H1 (cell line): ENCODE measurements at regions not wholly inside any gene's neighbourhood (a gene's known extent, or its start where the extent isn't known, plus 50 kb on each side); places are given as distances from the start of the nearest gene placed in this dataset.

Experiments
- CTCF ChIA-PET: fragments of 300-600 bp; sonication (Branson Sonifier 250); formaldehyde crosslinking; loops from one replicate; lab custom pipeline; 2021; ENCODE audit not compliant: partially characterized antibody; lab: Charles Lee
- POLR2A ChIA-PET: fragments of 300-600 bp; sonication (Branson Sonifier 250); formaldehyde crosslinking; loops from one replicate; lab custom pipeline; 2021; ENCODE audit warnings: inconsistent platforms; ENCODE audit not compliant: partially characterized antibody; lab: Charles Lee
- DNase-seq, 2 experiments: peaks; one replicate each; pipeline versions ENCODE4 v3.0.0 to v3.0.0-alpha.2; 2010 to 2022; ENCODE audit warnings: low spot score in 2 of 2, low read depth in 1 of 2, mixed read lengths in 1 of 2
- FAIRE-seq: peaks from 2 replicates; lab custom pipeline; 2011; peaks lifted over from hg19 to GRCh38; lab: Jason Lieb, UNC
- H2AFZ ChIP-seq: 2 replicates; pipeline ENCODE4 v1.8.1; 2012; ENCODE audit warnings: low read length, inconsistent platforms
- H2AK5ac ChIP-seq: 2 replicates; pipeline ENCODE4 v1.6.1; 2013; ENCODE audit warnings: low read depth, low read length
- H2BK120ac ChIP-seq: replicated peaks from 2 replicates; pipeline ENCODE3; 2013; ENCODE audit warnings: low read depth, low read length, inconsistent platforms
- H2BK12ac ChIP-seq: 2 replicates; pipeline ENCODE4 v1.6.1; 2013; ENCODE audit warnings: low read depth, low read length
- H2BK15ac ChIP-seq: 2 replicates; pipeline ENCODE4 v1.6.1; 2013; ENCODE audit warnings: low read length
- H2BK20ac ChIP-seq: 2 replicates; pipeline ENCODE4 v1.6.1; 2013; ENCODE audit warnings: low read length
- H2BK5ac ChIP-seq: 2 replicates; pipeline ENCODE4 v1.6.1; 2013; ENCODE audit warnings: low read depth, low read length
- H3K14ac ChIP-seq: 2 replicates; pipeline ENCODE4 v1.6.1; 2013; ENCODE audit warnings: inconsistent platforms; ENCODE audit not compliant: insufficient read length
- H3K18ac ChIP-seq: 2 replicates; pipeline ENCODE4 v1.6.1; 2013; ENCODE audit warnings: low read length; ENCODE audit errors: extremely low read depth
- H3K23ac ChIP-seq: 2 replicates; pipeline ENCODE4 v1.6.1; 2013; ENCODE audit warnings: inconsistent platforms; ENCODE audit not compliant: insufficient read length
- H3K23me2 ChIP-seq: 2 replicates; pipeline ENCODE4 v1.6.1; 2013; ENCODE audit warnings: low read depth, low read length
- H3K27ac ChIP-seq: 2 replicates; pipeline ENCODE4 v1.6.1; 2011; ENCODE audit warnings: low read depth, low read length, inconsistent platforms
- H3K27me3 ChIP-seq, 4 experiments: replicated peaks in 1 of 4; 1 replicate in 1 of 4; 2 replicates in 3 of 4; pipeline versions ENCODE4 v1.6.1 to v1.8.1; 2011 to 2013; ENCODE audit warnings: low read length in 3 of 4, mild to moderate bottlenecking in 3 of 4, inconsistent platforms in 2 of 4, mixed read lengths in 2 of 4, moderate library complexity in 1 of 4; ENCODE audit not compliant: control insufficient read depth in 3 of 4, insufficient read depth in 3 of 4; ENCODE audit errors: extremely low read depth in 1 of 4
- H3K36me3 ChIP-seq, 4 experiments: 2 replicates each; pipeline versions ENCODE4 v1.6.1 to v1.8.1; 2011 to 2013; ENCODE audit warnings: mild to moderate bottlenecking in 4 of 4, low read length in 3 of 4, moderate library complexity in 2 of 4, control low read depth in 1 of 4, inconsistent platforms in 1 of 4; ENCODE audit not compliant: insufficient read depth in 4 of 4, control insufficient read depth in 2 of 4
- H3K4ac ChIP-seq: replicated peaks from 2 replicates; pipeline ENCODE3; 2013; ENCODE audit warnings: low read length, low read depth, mixed read lengths, inconsistent platforms; ENCODE audit not compliant: insufficient read length
- H3K4me1 ChIP-seq, 4 experiments: replicated peaks in 1 of 4; 1 replicate in 1 of 4; 2 replicates in 3 of 4; pipeline versions ENCODE4 v1.6.1 to v1.8.1; 2011 to 2013; ENCODE audit warnings: low read length in 3 of 4, inconsistent platforms in 2 of 4, mixed read lengths in 1 of 4; ENCODE audit not compliant: insufficient read depth in 4 of 4, control insufficient read depth in 3 of 4
- H3K4me2 ChIP-seq, 2 experiments: 2 replicates each; pipeline versions ENCODE4 v1.6.1 to v1.8.1; 2011 to 2013; ENCODE audit warnings: low read depth in 2 of 2, low read length in 2 of 2, control low read depth in 1 of 2, inconsistent platforms in 1 of 2, mild to moderate bottlenecking in 1 of 2; ENCODE audit not compliant: insufficient read depth in 1 of 2
- H3K4me3 ChIP-seq, 4 experiments: fragments of 200-600, 300-600 bp in 1 of 4; sonication (generic), shearing (Covaris generic), sonication (Bioruptor Twin) in 1 of 4; 2 replicates each; pipeline versions ENCODE4 v1.5.1 to v1.8.1; 2011 to 2016; ENCODE audit warnings: low read length in 4 of 4, low read depth in 3 of 4, control low read depth in 2 of 4, inconsistent platforms in 2 of 4, mild to moderate bottlenecking in 2 of 4, mixed read lengths in 1 of 4, moderate library complexity in 1 of 4; ENCODE audit not compliant: insufficient read depth in 2 of 4; ENCODE audit errors: extremely low read depth in 1 of 4
- H3K56ac ChIP-seq: replicated peaks from 2 replicates; pipeline ENCODE3; 2013; ENCODE audit warnings: low read depth, mild to moderate bottlenecking, mixed read lengths, low read length, inconsistent platforms; ENCODE audit not compliant: insufficient read length
- H3K79me1 ChIP-seq: 2 replicates; pipeline ENCODE4 v1.6.1; 2013; ENCODE audit warnings: low read depth, low read length, control low read depth
- H3K79me2 ChIP-seq, 2 experiments: 2 replicates each; pipeline versions ENCODE4 v1.6.1 to v1.8.1; 2012 to 2013; ENCODE audit warnings: low read length in 2 of 2, mild to moderate bottlenecking in 2 of 2, inconsistent platforms in 1 of 2; ENCODE audit not compliant: insufficient read depth in 2 of 2, control insufficient read depth in 1 of 2
- H3K9ac ChIP-seq, 4 experiments: replicated peaks in 1 of 4; 1 replicate in 1 of 4; 2 replicates in 3 of 4; pipeline versions ENCODE4 v1.6.1 to v1.8.1; 2011 to 2013; ENCODE audit warnings: low read depth in 3 of 4, low read length in 3 of 4, control low read depth in 2 of 4, mild to moderate bottlenecking in 2 of 4, moderate library complexity in 2 of 4, inconsistent platforms in 1 of 4; ENCODE audit errors: extremely low read depth in 1 of 4
- H3K9me3 ChIP-seq, 2 experiments: 2 replicates each; pipeline versions ENCODE4 v1.6.1 to v1.8.1; 2012 to 2013; ENCODE audit warnings: mild to moderate bottlenecking in 2 of 2, moderate library complexity in 2 of 2, control low read depth in 1 of 2, inconsistent platforms in 1 of 2, low read depth in 1 of 2, low read length in 1 of 2, mixed read lengths in 1 of 2; ENCODE audit not compliant: insufficient read depth in 2 of 2
- H4K20me1 ChIP-seq, 2 experiments: replicated peaks in 1 of 2; 2 replicates each; pipeline versions ENCODE3 to v1.8.1; 2011 to 2013; ENCODE audit warnings: inconsistent platforms in 2 of 2, low read length in 2 of 2, mild to moderate bottlenecking in 1 of 2; ENCODE audit not compliant: insufficient read depth in 2 of 2, control insufficient read depth in 1 of 2
- H4K5ac ChIP-seq: 2 replicates; pipeline ENCODE4 v1.6.1; 2013; ENCODE audit warnings: low read length, low read depth, mixed read lengths, inconsistent platforms; ENCODE audit not compliant: insufficient read length
- H4K8ac ChIP-seq: 2 replicates; pipeline ENCODE4 v1.8.0; 2013; ENCODE audit warnings: mild to moderate bottlenecking, moderate library complexity, low read length, inconsistent platforms; ENCODE audit not compliant: insufficient read depth; ENCODE audit errors: extremely low read depth
- H4K91ac ChIP-seq: replicated peaks from 2 replicates; pipeline ENCODE3; 2013; ENCODE audit warnings: low read length, mixed read lengths, inconsistent platforms; ENCODE audit not compliant: insufficient read length
- CBX8 ChIP-seq: fragments of 300-800, 300-1000 bp; sonication (generic); IDR thresholded peaks from 2 replicates; pipeline ENCODE4 v1.7.1; 2016; ENCODE audit warnings: low read depth, low read length, borderline replicate concordance
- CEBPB ChIP-seq: IDR thresholded peaks from 2 replicates; pipeline ENCODE4 v1.6.1; 2012; ENCODE audit warnings: low read depth, low read length
- EGR1 ChIP-seq: IDR thresholded peaks from 2 replicates; pipeline ENCODE4 v1.6.1; 2011; ENCODE audit warnings: low read depth, low read length, borderline replicate concordance
- GABPA ChIP-seq: IDR thresholded peaks from 2 replicates; pipeline ENCODE4 v1.6.1; 2011; ENCODE audit warnings: mild to moderate bottlenecking, low read length, moderate library complexity, borderline replicate concordance; ENCODE audit not compliant: insufficient read depth
- PHF8 ChIP-seq: fragments of 200-600 bp; sonication (generic); conservative IDR thresholded peaks from 2 replicates; pipeline ENCODE4 v1.7.1; 2012; ENCODE audit warnings: low read depth, mild to moderate bottlenecking, inconsistent platforms, low read length, moderate library complexity
- RXRA ChIP-seq: IDR thresholded peaks from 2 replicates; pipeline ENCODE4 v1.6.1; 2011; ENCODE audit warnings: low read depth, mild to moderate bottlenecking, low read length, moderate library complexity; ENCODE audit not compliant: insufficient read depth
- SAP30 ChIP-seq: fragments of 300-600 bp; sonication (generic); IDR thresholded peaks from 2 replicates; pipeline ENCODE4 v1.7.1; 2012; ENCODE audit warnings: low read length, moderate library complexity, mild to moderate bottlenecking, inconsistent platforms; ENCODE audit not compliant: insufficient read depth, insufficient replicate concordance
- SIN3A ChIP-seq, 2 experiments: IDR thresholded peaks in 1 of 2; conservative IDR thresholded peaks in 1 of 2; 2 replicates each; pipeline ENCODE4 v1.6.1; 2011 to 2012; ENCODE audit warnings: low read length in 2 of 2, improper control_type of control experiment in 1 of 2, low read depth in 1 of 2, mild to moderate bottlenecking in 1 of 2
- SRF ChIP-seq: IDR thresholded peaks from 2 replicates; pipeline ENCODE4 v1.6.1; 2011; ENCODE audit warnings: mild to moderate bottlenecking, low read depth, low read length, moderate library complexity
- SUZ12 ChIP-seq: fragments of 200-600 bp; sonication (generic); IDR thresholded peaks from 2 replicates; pipeline ENCODE4 v1.6.1; 2012; ENCODE audit warnings: mild to moderate bottlenecking, inconsistent platforms, low read length, moderate library complexity, mixed read lengths
- TCF12 ChIP-seq: IDR thresholded peaks from 2 replicates; pipeline ENCODE4 v1.6.1; 2011; ENCODE audit warnings: low read depth, mild to moderate bottlenecking, low read length
- YY1 ChIP-seq: IDR thresholded peaks from 2 replicates; pipeline ENCODE4 v1.6.1; 2011; ENCODE audit warnings: low read depth, mild to moderate bottlenecking, low read length
- WGBS, 2 experiments: shearing (Covaris generic) in 1 of 2; methylation state at CpG; one replicate each; pipeline versions ENCODE4 v1.1.6 to v1.1.7; 2013 to 2015; ENCODE audit warnings: low lambda C conversion rate in 2 of 2, mixed read lengths in 2 of 2, inconsistent platforms in 1 of 2, low coverage in 1 of 2, missing lambda C conversion rate in 1 of 2; ENCODE audit not compliant: insufficient replicate concordance in 2 of 2, insufficient coverage in 1 of 2, insufficient read length in 1 of 2; ENCODE audit errors: extremely low coverage in 1 of 2, missing lambda C conversion rate in 1 of 2; 5-methylcytosine and 5-hydroxymethylcytosine counted together
- TF ChIP-seq, protein P1 (sequence below): IDR thresholded peaks from 2 replicates; pipeline ENCODE4 v1.6.1; 2011; ENCODE audit warnings: low read length, improper control_type of control experiment

DNA sequence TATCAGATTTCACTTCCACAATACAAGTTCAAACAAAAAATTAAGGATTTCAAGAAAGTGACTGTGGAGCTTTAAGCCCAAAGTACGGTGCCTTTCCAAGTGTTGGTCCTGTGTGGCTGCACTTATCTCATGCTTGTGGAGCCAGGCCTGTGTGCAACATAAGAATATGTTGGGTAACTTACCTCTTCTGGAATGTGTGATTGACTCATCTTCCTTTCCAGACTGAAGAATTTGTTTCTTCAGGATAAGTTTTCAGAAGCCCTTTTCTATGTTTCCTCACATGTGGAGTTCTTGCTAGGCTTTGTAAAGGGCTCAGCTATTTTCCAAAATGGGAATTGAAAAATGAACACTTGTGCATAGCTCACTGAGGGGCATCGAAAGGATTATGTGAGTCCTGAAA, 485.1 kb upstream of the PAPPA start:
- DNase-seq (no peak), FAIRE-seq (no peak)
- no peak overlapping the region for H2BK5ac ChIP-seq
- H3K18ac ChIP-seq: no peak overlapping the region
- no peak overlapping the region for H3K9ac ChIP-seq
- POLR2A ChIA-PET: interaction anchor here (0.6 kb wide), 1 partner anchor 715 kb away, joined by 4 read pairs; no protein-coding TSS in a partner anchor
- no peak overlapping the region for H3K56ac ChIP-seq
- no peak overlapping the region for H2AFZ ChIP-seq
- no peak overlapping the region for H3K4me3 ChIP-seq
- H3K79me2 ChIP-seq: no peaks in the 10 kb centered on the region
- H3K14ac ChIP-seq: no peak overlapping the region
- no peak overlapping the region for H3K27ac ChIP-seq
- H3K23ac ChIP-seq: no peak overlapping the region
- no peak overlapping the region for H2AK5ac ChIP-seq
- H2BK12ac ChIP-seq: no peak overlapping the region
- H3K4ac ChIP-seq: no peak overlapping the region
- no peak overlapping the region for H2BK120ac ChIP-seq
- H4K20me1 ChIP-seq: no peaks in the 10 kb centered on the region
- H3K4me2 ChIP-seq: no peak overlapping the region
- no peak overlapping the region for H4K8ac ChIP-seq
- no peak overlapping the region for H4K91ac ChIP-seq
- CTCF ChIA-PET: interaction anchor here (1.3 to 9.1 kb wide), 3 partner anchors 8 to 76 kb away, joined by 3 to 35 read pairs (median 8); no protein-coding TSS in a partner anchor
- no peaks in the 10 kb centered on the region for H3K36me3 ChIP-seq
- H2BK20ac ChIP-seq: no peak overlapping the region
- 76% methylated on average over 2 of the region's 2 CpGs; no CpG with 5 or more reads in 1 of the 2 experiments for WGBS, 2 experiments
- H2BK15ac ChIP-seq: no peak overlapping the region
- no peaks in the 10 kb centered on the region for H3K27me3 ChIP-seq
- no peaks in the 10 kb centered on the region for H3K79me1 ChIP-seq
- H3K23me2 ChIP-seq: no peaks in the 10 kb centered on the region
- no peaks in the 10 kb centered on the region; a peak in 1 of 7 replicates for H3K4me1 ChIP-seq
- no peak overlapping the region for H4K5ac ChIP-seq
- H3K9me3 ChIP-seq: no peaks in the 10 kb centered on the region
- TF ChIP-seq CBX8: no peak
- TF ChIP-seq RXRA: no peak
- TF ChIP-seq GABPA: no peak
- no peak for TF ChIP-seq SAP30
- no peak for TF ChIP-seq TCF12
- TF ChIP-seq CEBPB: no peak
- no peak for TF ChIP-seq PHF8
- TF ChIP-seq, protein P1, sequence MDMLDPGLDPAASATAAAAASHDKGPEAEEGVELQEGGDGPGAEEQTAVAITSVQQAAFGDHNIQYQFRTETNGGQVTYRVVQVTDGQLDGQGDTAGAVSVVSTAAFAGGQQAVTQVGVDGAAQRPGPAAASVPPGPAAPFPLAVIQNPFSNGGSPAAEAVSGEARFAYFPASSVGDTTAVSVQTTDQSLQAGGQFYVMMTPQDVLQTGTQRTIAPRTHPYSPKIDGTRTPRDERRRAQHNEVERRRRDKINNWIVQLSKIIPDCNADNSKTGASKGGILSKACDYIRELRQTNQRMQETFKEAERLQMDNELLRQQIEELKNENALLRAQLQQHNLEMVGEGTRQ: no peak
- no peak for TF ChIP-seq YY1
- TF ChIP-seq EGR1: no peak
- no peak for TF ChIP-seq SIN3A (conservative IDR thresholded peaks at IDR 0.05 in 1 of 2, IDR thresholded peaks at IDR 0.05 in 1 of 2; ENCODE audit: low read depth in 1 of 2, low read length in 2 of 2)
- no peak for TF ChIP-seq SUZ12
- TF ChIP-seq SRF: no peak
